ENCODE measurements at regions not wholly inside any gene's neighbourhood (a gene's known extent, or its start where the extent isn't known, plus 50 kb on each side); places are given as distances from the start of the nearest gene placed in this dataset.

- H3K27me3 Mint-ChIP-seq (ENCODE audit: low read depth): no peaks in the 10 kb centered on the region
- H3K9me3 Mint-ChIP-seq: no peaks in the 10 kb centered on the region
- H3K36me3 Mint-ChIP-seq (ENCODE audit: low read depth): no peaks in the 10 kb centered on the region
- no peak overlapping the region for H3K27ac Mint-ChIP-seq (ENCODE audit: unreplicated experiment)
- no peak for DNase-seq (ENCODE audit: low read depth, low spot score)
- no peak for TF ChIP-seq CTCF (conservative IDR thresholded peaks at IDR 0.05)
- no peak overlapping the region for H3K4me3 Mint-ChIP-seq
- peaks cover 5% of the 10 kb centered on the region for H3K4me1 Mint-ChIP-seq
Observed at GRCh38 chr2:49291619-49292018, 137.3 kb upstream of the FSHR start.

- Mint-ChIP-seq H3K27me3 (ENCODE audit: low read depth) (no peaks in the 10 kb centered on the region), H3K36me3 (ENCODE audit: low read depth) (no peaks in the 10 kb centered on the region), H3K4me3 (no peak overlapping the region), H3K27ac (ENCODE audit: unreplicated experiment) (no peak overlapping the region), H3K4me1 (peaks cover 5% of the 10 kb centered on the region), H3K9me3 (no peaks in the 10 kb centered on the region)
- no peak for DNase-seq (ENCODE audit: low read depth, low spot score)
- TF ChIP-seq CTCF (conservative IDR thresholded peaks at IDR 0.05): no peak
Observed at GRCh38 chr2:49289711-49290110, 135.4 kb upstream of the FSHR start.

- Mint-ChIP-seq H3K27me3 (ENCODE audit: low read depth) (no peaks in the 10 kb centered on the region), H3K27ac (ENCODE audit: unreplicated experiment) (no peak overlapping the region), H3K36me3 (ENCODE audit: low read depth) (no peaks in the 10 kb centered on the region), H3K9me3 (no peaks in the 10 kb centered on the region), H3K4me3 (no peak overlapping the region), H3K4me1 (peaks cover 5% of the 10 kb centered on the region)
- TF ChIP-seq CTCF (conservative IDR thresholded peaks at IDR 0.05): no peak
- no peak for DNase-seq (ENCODE audit: low read depth, low spot score)
Observed at GRCh38 chr2:49288902-49289700, 134.8 kb upstream of the FSHR start.

- TF ChIP-seq CTCF (conservative IDR thresholded peaks at IDR 0.05): no peak
- Mint-ChIP-seq H3K27ac (ENCODE audit: unreplicated experiment) (no peak overlapping the region), H3K9me3 (no peaks in the 10 kb centered on the region), H3K4me3 (no peak overlapping the region), H3K36me3 (ENCODE audit: low read depth) (no peaks in the 10 kb centered on the region), H3K4me1 (peaks cover 5% of the 10 kb centered on the region), H3K27me3 (ENCODE audit: low read depth) (no peaks in the 10 kb centered on the region)
- DNase-seq (ENCODE audit: low read depth, low spot score): no peak
Observed at GRCh38 chr2:49288113-49288705, 133.9 kb upstream of the FSHR start.

- no peak for TF ChIP-seq CTCF (conservative IDR thresholded peaks at IDR 0.05)
- Mint-ChIP-seq H3K4me1 (peaks cover 5% of the 10 kb centered on the region), H3K27ac (ENCODE audit: unreplicated experiment) (no peak overlapping the region), H3K27me3 (ENCODE audit: low read depth) (no peaks in the 10 kb centered on the region), H3K36me3 (ENCODE audit: low read depth) (no peaks in the 10 kb centered on the region), H3K4me3 (no peak overlapping the region), H3K9me3 (peaks cover 2% of the 10 kb centered on the region)
- DNase-seq (ENCODE audit: low read depth, low spot score): no peak
Observed at GRCh38 chr2:49286726-49287125, 132.4 kb upstream of the FSHR start.
